Activated CD4-positive, alpha-beta T cell treated with anti-CD3 and anti-CD28 coated beads, Interleukin-2, amount 50 U/mL, for 16 hours (primary cell): ENCODE measurements at regions not wholly inside any gene's neighbourhood (a gene's known extent, or its start where the extent isn't known, plus 50 kb on each side); places are given as distances from the start of the nearest gene placed in this dataset.

Experiments
- DNase-seq: peaks from one replicate; pipeline ENCODE4 v3.0.0-alpha.2; 2020

- no peak for DNase-seq
These were observed 294.3 kb upstream of the RTL1 start for GRCh38 chr14:101197595-101198397.

GRCh38 chr14:101198398-101199027, 295.0 kb upstream of the RTL1 start:
- no peak for DNase-seq

GRCh38 chr14:101199028-101199770, 295.7 kb upstream of the RTL1 start:
- DNase-seq = no peak

- no peak for DNase-seq
These were observed 296.6 kb upstream of the RTL1 start for GRCh38 chr14:101200008-101200649.

- DNase-seq = no peak
These were observed 297.4 kb upstream of the RTL1 start for GRCh38 chr14:101200650-101201516.

GRCh38 chr14:101201535-101202151, 298.1 kb upstream of the RTL1 start:
- no peak for DNase-seq

- no peak for DNase-seq
These were observed 299.3 kb upstream of the RTL1 start for GRCh38 chr14:101202627-101203404.

- no peak for DNase-seq
These were observed 303.0 kb upstream of the RTL1 start for GRCh38 chr14:101206556-101206955.

GRCh38 chr14:101207041-101207440, 303.5 kb upstream of the RTL1 start:
- no peak for DNase-seq

GRCh38 chr14:101207897-101208296, 304.4 kb upstream of the RTL1 start:
- no peak for DNase-seq

- no peak for DNase-seq
These were observed 306.1 kb upstream of the RTL1 start for GRCh38 chr14:101209594-101209993.

- DNase-seq = no peak
These were observed 311.7 kb upstream of the RTL1 start for GRCh38 chr14:101215266-101215665.

- no peak for DNase-seq
These were observed 312.4 kb upstream of the RTL1 start for GRCh38 chr14:101215927-101216326.

GRCh38 chr14:101216366-101217079, 313.0 kb upstream of the RTL1 start:
- no peak for DNase-seq

GRCh38 chr14:101217080-101217463, 313.6 kb upstream of the RTL1 start:
- DNase-seq = no peak

- DNase-seq = no peak
These were observed 314.3 kb upstream of the RTL1 start for GRCh38 chr14:101217616-101218371.

- DNase-seq = no peak
These were observed 316.6 kb upstream of the RTL1 start for GRCh38 chr14:101219896-101220703.

- no peak for DNase-seq
These were observed 317.5 kb upstream of the RTL1 start for GRCh38 chr14:101220921-101221510.
